SK-N-SH (cell line): ENCODE measurements at regions not wholly inside any gene's neighbourhood (a gene's known extent, or its start where the extent isn't known, plus 50 kb on each side); places are given as distances from the start of the nearest gene placed in this dataset.

Experiments used
- CTCF ChIA-PET: fragments of 300-600, 350-600 bp; formaldehyde crosslinking; extraction: SDS; loops from one replicate; lab custom pipeline; 2021; lab: Yijun Ruan, JAX
- POLR2A ChIA-PET: fragments of 350-600 bp; sonication (Branson Sonifier 250); formaldehyde crosslinking; extraction: SDS; loops from one replicate; lab custom pipeline; 2020; ENCODE audit warnings: antibody characterized with exemption, inconsistent platforms; lab: Yijun Ruan, JAX
- DNase-seq: peaks from one replicate; pipeline ENCODE4 v3.0.0; 2012
- H2AFZ ChIP-seq: fragments of 200-600 bp; sonication (generic); 2 replicates; pipeline ENCODE4 v1.8.1; 2016; ENCODE audit warnings: antibody characterized with exemption, mild to moderate bottlenecking, low read depth
- H3F3A ChIP-seq: fragments of 200-600 bp; sonication (generic); replicated peaks from 2 replicates; pipeline ENCODE3; 2016; ENCODE audit warnings: antibody characterized with exemption, mild to moderate bottlenecking; ENCODE audit not compliant: insufficient read depth
- H3K27ac ChIP-seq, 2 experiments: fragments of 200-500 bp in 1 of 2; fragments of 200-600 bp in 1 of 2; sonication (Bioruptor generic) in 1 of 2; sonication (generic), shearing (Covaris generic) in 1 of 2; 2 replicates each; pipeline versions ENCODE4 v1.5.1 to v1.6.1; 2014 to 2016; ENCODE audit warnings: low read depth in 2 of 2, inconsistent platforms in 1 of 2, low read length in 1 of 2, mild to moderate bottlenecking in 1 of 2, mixed read lengths in 1 of 2
- H3K27me3 ChIP-seq: fragments of 200-600 bp; sonication (generic), shearing (Covaris generic); 2 replicates; pipeline ENCODE4 v1.6.1; 2016; ENCODE audit warnings: mixed run types; ENCODE audit not compliant: insufficient read depth
- H3K36me3 ChIP-seq, 2 experiments: fragments of 200-500 bp in 1 of 2; fragments of 200-600 bp in 1 of 2; sonication (Bioruptor generic) in 1 of 2; sonication (generic) in 1 of 2; replicated peaks in 1 of 2; 2 replicates each; pipeline versions ENCODE3 to v1.5.1; 2014 to 2016; ENCODE audit warnings: low read length in 1 of 2, mild to moderate bottlenecking in 1 of 2; ENCODE audit not compliant: insufficient read depth in 2 of 2, control insufficient read depth in 1 of 2
- H3K4me1 ChIP-seq, 2 experiments: fragments of 200-500 bp in 1 of 2; fragments of 200-600 bp in 1 of 2; sonication (Bioruptor generic) in 1 of 2; sonication (generic), shearing (Covaris generic) in 1 of 2; 2 replicates each; pipeline versions ENCODE4 v1.5.1 to v1.6.1; 2014 to 2016; ENCODE audit warnings: low read depth in 1 of 2, low read length in 1 of 2, mixed run types in 1 of 2; ENCODE audit not compliant: insufficient read depth in 2 of 2, control insufficient read depth in 1 of 2
- H3K4me2 ChIP-seq: fragments of 200-600 bp; sonication (generic), shearing (Covaris generic); 2 replicates; pipeline ENCODE4 v1.6.1; 2017; ENCODE audit warnings: mixed run types
- H3K4me3 ChIP-seq, 2 experiments: fragments of 200-500 bp in 1 of 2; fragments of 200-600 bp in 1 of 2; sonication (Bioruptor generic) in 1 of 2; sonication (generic), shearing (Covaris generic) in 1 of 2; 2 replicates each; pipeline versions ENCODE4 v1.5.1 to v1.8.1; 2014 to 2016; ENCODE audit warnings: low read depth in 2 of 2, inconsistent platforms in 1 of 2, low read length in 1 of 2, mild to moderate bottlenecking in 1 of 2, mixed read lengths in 1 of 2, moderate library complexity in 1 of 2
- H3K79me2 ChIP-seq: fragments of 200-600 bp; sonication (generic); 2 replicates; pipeline ENCODE4 v1.8.1; 2017; ENCODE audit warnings: mild to moderate bottlenecking; ENCODE audit not compliant: insufficient read depth
- H3K9ac ChIP-seq: fragments of 200-600 bp; sonication (generic); 2 replicates; pipeline ENCODE4 v1.6.1; 2017; ENCODE audit warnings: mixed run types
- H3K9me2 ChIP-seq: fragments of 200-600 bp; sonication (generic); 2 replicates; pipeline ENCODE4 v1.6.1; 2017; ENCODE audit warnings: mixed run types
- H3K9me3 ChIP-seq: fragments of 200-600 bp; sonication (generic); 2 replicates; pipeline ENCODE4 v1.6.1; 2017; ENCODE audit warnings: mixed run types, mild to moderate bottlenecking, moderate library complexity
- H4K20me1 ChIP-seq: fragments of 200-600 bp; sonication (generic); 2 replicates; pipeline ENCODE4 v1.6.1; 2017; ENCODE audit warnings: mild to moderate bottlenecking, mixed run types; ENCODE audit not compliant: insufficient read depth
- EP300 ChIP-seq, 2 experiments: IDR thresholded peaks; 2 replicates each; pipeline versions ENCODE4 v1.4.0 to v1.6.1; 2012; ENCODE audit warnings: borderline replicate concordance in 1 of 2, low read depth in 1 of 2, low read length in 1 of 2
- EZH2phosphoT487 ChIP-seq: fragments of 200-600 bp; sonication (generic); IDR thresholded peaks from 2 replicates; pipeline ENCODE4 v1.6.1; 2017; ENCODE audit warnings: low read depth, mixed run types, mild to moderate bottlenecking, antibody characterized with exemption, moderate library complexity, borderline replicate concordance
- FOSL2 ChIP-seq: IDR thresholded peaks from 2 replicates; pipeline ENCODE4 v1.4.0; 2012; ENCODE audit warnings: low read depth, mild to moderate bottlenecking, moderate library complexity, borderline replicate concordance
- FOXM1 ChIP-seq: IDR thresholded peaks from 2 replicates; pipeline ENCODE4 v1.4.0; 2012; ENCODE audit warnings: low read depth, mild to moderate bottlenecking
- GATA2 ChIP-seq: sonication (generic); formaldehyde crosslinking; IDR thresholded peaks from 2 replicates; pipeline ENCODE4 v1.5.0; 2020; ENCODE audit warnings: mild to moderate bottlenecking, missing genetic modification reagents
- NFIC ChIP-seq: IDR thresholded peaks from 2 replicates; pipeline ENCODE4 v1.4.0; 2012; ENCODE audit warnings: borderline replicate concordance
- POLR2AphosphoS5 ChIP-seq: IDR thresholded peaks from 2 replicates; pipeline ENCODE4 v1.6.1; 2012; ENCODE audit warnings: low read depth, low read length
- RXRA ChIP-seq: IDR thresholded peaks from 2 replicates; pipeline ENCODE4 v1.4.0; 2012; ENCODE audit warnings: low read depth, mild to moderate bottlenecking, borderline replicate concordance
- SIN3A ChIP-seq: IDR thresholded peaks from 2 replicates; pipeline ENCODE4 v1.6.1; 2012; ENCODE audit warnings: low read depth, mild to moderate bottlenecking, low read length, moderate library complexity, borderline replicate concordance
- TAF1 ChIP-seq: IDR thresholded peaks from 2 replicates; pipeline ENCODE4 v1.6.1; 2012; ENCODE audit warnings: low read depth, mild to moderate bottlenecking, low read length, moderate library complexity, borderline replicate concordance
- TCF12 ChIP-seq: IDR thresholded peaks from 2 replicates; pipeline ENCODE4 v1.4.0; 2012
- YY1 ChIP-seq: IDR thresholded peaks from 2 replicates; pipeline ENCODE4 v1.4.0; 2012; ENCODE audit warnings: low read depth, mild to moderate bottlenecking
- WGBS: methylation state at CpG from one replicate; pipeline ENCODE4 v1.1.6; 2017; ENCODE audit warnings: low lambda C conversion rate; 5-methylcytosine and 5-hydroxymethylcytosine counted together
- TF ChIP-seq, protein P1 (sequence below): IDR thresholded peaks from 2 replicates; pipeline ENCODE4 v1.4.0; 2012; ENCODE audit warnings: low read depth
- TF ChIP-seq, protein P2 (sequence below): IDR thresholded peaks from 2 replicates; pipeline ENCODE4 v1.6.1; 2012; ENCODE audit warnings: mild to moderate bottlenecking, low read depth, low read length, moderate library complexity
- TF ChIP-seq, protein P3 (sequence below): fragments of 150-350 bp; IDR thresholded peaks from 2 replicates; pipeline ENCODE4 v1.6.1; 2016; ENCODE audit warnings: mild to moderate bottlenecking, low read depth, low read length
- TF ChIP-seq, protein P4 (sequence below): fragments of 200-600 bp; sonication (generic); IDR thresholded peaks from 2 replicates; pipeline ENCODE4 v1.6.1; 2017; ENCODE audit warnings: antibody characterized with exemption, mild to moderate bottlenecking, moderate library complexity
- TF ChIP-seq, protein P5 (sequence below): IDR thresholded peaks from 2 replicates; pipeline ENCODE4 v1.4.0; 2012; ENCODE audit warnings: low read depth, borderline replicate concordance
- TF ChIP-seq, protein P6 (sequence below): fragments of 150-350 bp; IDR thresholded peaks from 2 replicates; pipeline ENCODE4 v1.6.1; 2017; ENCODE audit warnings: antibody characterized with exemption, low read length, low read depth, borderline replicate concordance

DNA sequence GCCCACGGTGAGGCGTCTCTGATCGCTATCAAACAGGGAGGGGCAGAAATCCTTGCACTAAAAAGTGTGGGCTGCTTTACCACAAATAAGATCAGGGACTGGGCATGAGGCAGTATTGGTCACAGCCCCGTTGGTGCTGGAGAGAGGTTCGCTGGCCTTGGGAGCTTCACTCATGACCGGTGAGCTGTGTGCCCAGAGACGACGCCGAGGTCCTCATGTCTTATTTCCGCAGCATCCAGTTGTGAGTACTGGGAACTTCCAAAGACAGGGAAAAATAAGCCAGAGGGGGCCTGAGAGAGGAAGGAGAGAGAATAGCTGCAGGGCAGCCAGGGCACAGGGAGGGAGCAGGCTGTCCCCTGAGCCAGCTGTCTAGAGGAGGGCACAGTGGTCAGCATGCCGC lies 154.2 kb upstream of the PRKCQ start:
- no peaks in the 10 kb centered on the region for H3F3A ChIP-seq
- WGBS = 49% methylated on average over 11 of the region's 11 CpGs
- TF ChIP-seq, protein P1, sequence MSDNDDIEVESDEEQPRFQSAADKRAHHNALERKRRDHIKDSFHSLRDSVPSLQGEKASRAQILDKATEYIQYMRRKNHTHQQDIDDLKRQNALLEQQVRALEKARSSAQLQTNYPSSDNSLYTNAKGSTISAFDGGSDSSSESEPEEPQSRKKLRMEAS = no peak
- TF ChIP-seq SIN3A (no peak), RXRA (no peak), YY1 (no peak), FOSL2 (no peak), TCF12 (no peak), EZH2phosphoT487 (no peak), GATA2 (no peak), EP300 (IDR thresholded peaks at IDR 0.05; ENCODE audit: borderline replicate concordance in 1 of 2, low read depth in 1 of 2, low read length in 1 of 2) (no peak), NFIC (no peak), FOXM1 (no peak), POLR2AphosphoS5 (no peak), TAF1 (no peak)
- TF ChIP-seq, protein P2, sequence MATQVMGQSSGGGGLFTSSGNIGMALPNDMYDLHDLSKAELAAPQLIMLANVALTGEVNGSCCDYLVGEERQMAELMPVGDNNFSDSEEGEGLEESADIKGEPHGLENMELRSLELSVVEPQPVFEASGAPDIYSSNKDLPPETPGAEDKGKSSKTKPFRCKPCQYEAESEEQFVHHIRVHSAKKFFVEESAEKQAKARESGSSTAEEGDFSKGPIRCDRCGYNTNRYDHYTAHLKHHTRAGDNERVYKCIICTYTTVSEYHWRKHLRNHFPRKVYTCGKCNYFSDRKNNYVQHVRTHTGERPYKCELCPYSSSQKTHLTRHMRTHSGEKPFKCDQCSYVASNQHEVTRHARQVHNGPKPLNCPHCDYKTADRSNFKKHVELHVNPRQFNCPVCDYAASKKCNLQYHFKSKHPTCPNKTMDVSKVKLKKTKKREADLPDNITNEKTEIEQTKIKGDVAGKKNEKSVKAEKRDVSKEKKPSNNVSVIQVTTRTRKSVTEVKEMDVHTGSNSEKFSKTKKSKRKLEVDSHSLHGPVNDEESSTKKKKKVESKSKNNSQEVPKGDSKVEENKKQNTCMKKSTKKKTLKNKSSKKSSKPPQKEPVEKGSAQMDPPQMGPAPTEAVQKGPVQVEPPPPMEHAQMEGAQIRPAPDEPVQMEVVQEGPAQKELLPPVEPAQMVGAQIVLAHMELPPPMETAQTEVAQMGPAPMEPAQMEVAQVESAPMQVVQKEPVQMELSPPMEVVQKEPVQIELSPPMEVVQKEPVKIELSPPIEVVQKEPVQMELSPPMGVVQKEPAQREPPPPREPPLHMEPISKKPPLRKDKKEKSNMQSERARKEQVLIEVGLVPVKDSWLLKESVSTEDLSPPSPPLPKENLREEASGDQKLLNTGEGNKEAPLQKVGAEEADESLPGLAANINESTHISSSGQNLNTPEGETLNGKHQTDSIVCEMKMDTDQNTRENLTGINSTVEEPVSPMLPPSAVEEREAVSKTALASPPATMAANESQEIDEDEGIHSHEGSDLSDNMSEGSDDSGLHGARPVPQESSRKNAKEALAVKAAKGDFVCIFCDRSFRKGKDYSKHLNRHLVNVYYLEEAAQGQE = no peak
- TF ChIP-seq, protein P3, sequence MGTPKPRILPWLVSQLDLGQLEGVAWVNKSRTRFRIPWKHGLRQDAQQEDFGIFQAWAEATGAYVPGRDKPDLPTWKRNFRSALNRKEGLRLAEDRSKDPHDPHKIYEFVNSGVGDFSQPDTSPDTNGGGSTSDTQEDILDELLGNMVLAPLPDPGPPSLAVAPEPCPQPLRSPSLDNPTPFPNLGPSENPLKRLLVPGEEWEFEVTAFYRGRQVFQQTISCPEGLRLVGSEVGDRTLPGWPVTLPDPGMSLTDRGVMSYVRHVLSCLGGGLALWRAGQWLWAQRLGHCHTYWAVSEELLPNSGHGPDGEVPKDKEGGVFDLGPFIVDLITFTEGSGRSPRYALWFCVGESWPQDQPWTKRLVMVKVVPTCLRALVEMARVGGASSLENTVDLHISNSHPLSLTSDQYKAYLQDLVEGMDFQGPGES = no peak
- TF ChIP-seq, protein P4, sequence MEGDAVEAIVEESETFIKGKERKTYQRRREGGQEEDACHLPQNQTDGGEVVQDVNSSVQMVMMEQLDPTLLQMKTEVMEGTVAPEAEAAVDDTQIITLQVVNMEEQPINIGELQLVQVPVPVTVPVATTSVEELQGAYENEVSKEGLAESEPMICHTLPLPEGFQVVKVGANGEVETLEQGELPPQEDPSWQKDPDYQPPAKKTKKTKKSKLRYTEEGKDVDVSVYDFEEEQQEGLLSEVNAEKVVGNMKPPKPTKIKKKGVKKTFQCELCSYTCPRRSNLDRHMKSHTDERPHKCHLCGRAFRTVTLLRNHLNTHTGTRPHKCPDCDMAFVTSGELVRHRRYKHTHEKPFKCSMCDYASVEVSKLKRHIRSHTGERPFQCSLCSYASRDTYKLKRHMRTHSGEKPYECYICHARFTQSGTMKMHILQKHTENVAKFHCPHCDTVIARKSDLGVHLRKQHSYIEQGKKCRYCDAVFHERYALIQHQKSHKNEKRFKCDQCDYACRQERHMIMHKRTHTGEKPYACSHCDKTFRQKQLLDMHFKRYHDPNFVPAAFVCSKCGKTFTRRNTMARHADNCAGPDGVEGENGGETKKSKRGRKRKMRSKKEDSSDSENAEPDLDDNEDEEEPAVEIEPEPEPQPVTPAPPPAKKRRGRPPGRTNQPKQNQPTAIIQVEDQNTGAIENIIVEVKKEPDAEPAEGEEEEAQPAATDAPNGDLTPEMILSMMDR = no peak
- TF ChIP-seq, protein P5, sequence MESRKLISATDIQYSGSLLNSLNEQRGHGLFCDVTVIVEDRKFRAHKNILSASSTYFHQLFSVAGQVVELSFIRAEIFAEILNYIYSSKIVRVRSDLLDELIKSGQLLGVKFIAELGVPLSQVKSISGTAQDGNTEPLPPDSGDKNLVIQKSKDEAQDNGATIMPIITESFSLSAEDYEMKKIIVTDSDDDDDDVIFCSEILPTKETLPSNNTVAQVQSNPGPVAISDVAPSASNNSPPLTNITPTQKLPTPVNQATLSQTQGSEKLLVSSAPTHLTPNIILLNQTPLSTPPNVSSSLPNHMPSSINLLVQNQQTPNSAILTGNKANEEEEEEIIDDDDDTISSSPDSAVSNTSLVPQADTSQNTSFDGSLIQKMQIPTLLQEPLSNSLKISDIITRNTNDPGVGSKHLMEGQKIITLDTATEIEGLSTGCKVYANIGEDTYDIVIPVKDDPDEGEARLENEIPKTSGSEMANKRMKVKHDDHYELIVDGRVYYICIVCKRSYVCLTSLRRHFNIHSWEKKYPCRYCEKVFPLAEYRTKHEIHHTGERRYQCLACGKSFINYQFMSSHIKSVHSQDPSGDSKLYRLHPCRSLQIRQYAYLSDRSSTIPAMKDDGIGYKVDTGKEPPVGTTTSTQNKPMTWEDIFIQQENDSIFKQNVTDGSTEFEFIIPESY = no peak
- TF ChIP-seq, protein P6, sequence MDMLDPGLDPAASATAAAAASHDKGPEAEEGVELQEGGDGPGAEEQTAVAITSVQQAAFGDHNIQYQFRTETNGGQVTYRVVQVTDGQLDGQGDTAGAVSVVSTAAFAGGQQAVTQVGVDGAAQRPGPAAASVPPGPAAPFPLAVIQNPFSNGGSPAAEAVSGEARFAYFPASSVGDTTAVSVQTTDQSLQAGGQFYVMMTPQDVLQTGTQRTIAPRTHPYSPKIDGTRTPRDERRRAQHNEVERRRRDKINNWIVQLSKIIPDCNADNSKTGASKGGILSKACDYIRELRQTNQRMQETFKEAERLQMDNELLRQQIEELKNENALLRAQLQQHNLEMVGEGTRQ = no peak
- TF ChIP-seq, all 33 proteins: peak for 0
- no peak overlapping the region for H3K4me3 ChIP-seq
- no peak overlapping the region for H2AFZ ChIP-seq
- CTCF ChIA-PET = no interaction called here
- no peaks in the 10 kb centered on the region for H3K9me2 ChIP-seq
- DNase-seq = no peak
- no peak overlapping the region for H3K9ac ChIP-seq
- no peaks in the 10 kb centered on the region for H3K36me3 ChIP-seq
- no peak overlapping the region for H3K4me2 ChIP-seq
- POLR2A ChIA-PET = no interaction called here
- H3K27me3 ChIP-seq = no peaks in the 10 kb centered on the region; the same call in 1 of the 2 replicates
- H3K79me2 ChIP-seq = no peaks in the 10 kb centered on the region
- H4K20me1 ChIP-seq = no peaks in the 10 kb centered on the region
- H3K4me1 ChIP-seq = peaks cover 3 to 9% of the 10 kb centered on the region in 2 experiments; a peak in 2 of 4 replicates
- H3K27ac ChIP-seq = no peak overlapping the region
- no peaks in the 10 kb centered on the region for H3K9me3 ChIP-seq
